Stimulated activated CD4-positive, alpha-beta T cell treated with anti-CD3 and anti-CD28 coated beads, Interleukin-15, amount 100 ng/mL, for 24 hours (primary cell): ENCODE measurements at regions not wholly inside any gene's neighbourhood (a gene's known extent, or its start where the extent isn't known, plus 50 kb on each side); places are given as distances from the start of the nearest gene placed in this dataset.

Source experiments
- DNase-seq: peaks from one replicate; pipeline ENCODE4 v3.0.0-alpha.2; 2020

DNA sequence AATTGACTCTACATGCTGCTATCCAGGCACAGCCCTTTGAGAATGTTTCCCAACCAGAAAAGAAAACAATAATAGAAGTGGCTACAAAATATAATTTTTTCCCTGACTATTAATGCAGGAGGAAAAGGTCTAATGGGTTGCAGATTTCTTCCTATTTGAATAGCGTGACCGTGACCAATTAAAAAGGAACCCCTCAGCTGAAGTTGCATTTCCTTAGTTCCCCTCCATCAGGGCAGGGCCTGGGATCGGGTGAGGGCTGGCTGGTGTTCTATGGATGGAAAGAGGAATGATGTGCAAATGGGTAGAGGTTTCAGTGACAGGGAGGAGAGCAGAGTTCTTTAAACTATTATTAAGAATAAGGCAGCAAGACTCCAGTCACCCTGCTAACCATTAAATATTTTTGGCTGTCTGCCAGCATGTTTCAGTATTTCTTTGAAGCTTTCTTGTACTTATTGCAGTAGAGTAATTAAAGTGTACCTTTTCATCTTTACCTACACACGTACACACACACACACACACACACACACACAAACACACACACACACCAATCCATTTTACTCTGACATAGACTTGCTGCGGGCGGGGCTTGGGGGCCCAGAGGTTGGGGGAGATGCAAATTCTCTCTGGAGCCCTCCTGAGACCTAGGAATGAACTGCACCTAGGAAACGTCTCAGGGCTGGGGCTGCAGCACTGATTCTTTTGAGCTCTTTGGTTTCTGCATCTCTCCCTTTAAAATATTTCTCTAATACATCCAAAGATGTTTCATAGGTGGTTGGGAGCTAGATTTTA is 154.8 kb upstream of the SLC35B3 start:
- DNase-seq, result no peak

DNA sequence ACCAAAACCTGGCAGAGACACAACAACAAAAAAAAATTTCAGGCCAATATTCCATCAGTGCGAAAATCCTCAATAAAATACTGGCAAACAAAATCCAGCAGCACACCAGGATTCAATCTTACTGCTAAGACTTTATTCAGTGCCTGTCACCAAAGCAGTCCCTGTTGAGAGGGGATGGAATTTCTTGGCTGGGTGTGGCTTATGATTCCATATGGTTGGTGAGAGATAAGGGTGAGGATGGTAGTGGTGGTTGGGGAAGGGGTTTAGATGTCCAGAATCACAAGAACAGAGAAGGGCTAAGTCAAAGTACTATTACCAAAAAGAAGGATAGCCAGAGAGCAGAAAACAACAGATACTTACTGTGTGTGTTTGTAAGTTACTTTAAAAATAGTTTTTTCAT is 152.8 kb upstream of the SLC35B3 start:
- DNase-seq, result no peak

DNA sequence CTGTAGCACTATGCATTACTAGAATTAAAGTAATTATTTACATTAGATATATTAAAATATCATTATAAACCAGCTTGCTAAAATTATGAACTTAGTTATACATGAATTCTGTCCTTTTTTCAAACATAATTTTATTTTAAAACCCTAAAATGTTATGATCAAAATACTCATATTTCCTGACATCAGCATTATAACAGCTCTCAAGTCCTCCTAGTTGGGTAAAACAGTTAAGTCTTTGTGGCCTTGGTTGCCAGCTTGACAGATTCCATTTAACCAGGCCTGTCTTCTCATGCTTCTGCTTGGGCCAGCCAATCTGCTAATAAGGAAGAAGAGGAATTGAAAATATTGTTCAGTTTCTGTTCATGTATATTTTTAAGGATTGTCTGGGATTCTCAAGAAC is 147.9 kb upstream of the SLC35B3 start:
- no peak for DNase-seq

DNA sequence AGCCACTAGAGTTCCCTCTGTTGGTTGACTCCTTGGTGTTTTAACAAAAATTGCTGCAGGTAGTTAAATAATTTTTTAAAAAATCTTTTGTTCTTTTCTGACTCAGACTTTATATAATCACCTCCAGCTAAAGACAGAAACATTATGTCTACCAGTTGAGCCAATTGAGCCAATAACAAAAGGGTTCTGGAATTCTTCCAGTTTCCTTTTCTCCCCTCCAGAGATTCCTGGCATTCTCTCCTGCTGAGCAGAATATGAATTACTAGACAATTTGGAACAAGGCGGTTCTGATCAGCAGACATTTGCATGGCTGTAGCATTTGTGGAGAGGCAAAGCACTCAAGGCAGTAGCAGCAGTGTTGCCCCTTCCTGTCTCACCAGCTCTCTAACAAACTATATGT is 144.0 kb upstream of the SLC35B3 start:
- DNase-seq, result no peak

DNA sequence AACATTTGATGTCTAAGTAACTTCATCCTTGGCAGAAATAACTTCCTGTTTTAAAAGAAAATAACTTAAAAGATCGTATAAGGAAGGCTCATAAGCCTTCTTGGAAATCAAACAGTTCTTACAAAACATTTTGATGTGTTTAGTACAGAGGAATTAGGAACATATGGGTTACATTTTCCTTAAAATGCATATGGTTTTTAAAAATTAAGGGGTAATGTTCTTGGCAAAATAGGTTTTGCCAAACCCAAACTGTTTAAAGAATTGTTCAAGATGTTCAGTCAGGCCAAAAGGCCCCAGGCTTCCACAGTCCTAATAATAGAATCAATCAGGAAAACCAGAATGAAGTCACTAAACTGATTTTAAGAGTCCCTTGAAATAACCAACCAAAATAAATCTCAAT is 142.7 kb upstream of the SLC35B3 start:
- DNase-seq, result no peak

DNA sequence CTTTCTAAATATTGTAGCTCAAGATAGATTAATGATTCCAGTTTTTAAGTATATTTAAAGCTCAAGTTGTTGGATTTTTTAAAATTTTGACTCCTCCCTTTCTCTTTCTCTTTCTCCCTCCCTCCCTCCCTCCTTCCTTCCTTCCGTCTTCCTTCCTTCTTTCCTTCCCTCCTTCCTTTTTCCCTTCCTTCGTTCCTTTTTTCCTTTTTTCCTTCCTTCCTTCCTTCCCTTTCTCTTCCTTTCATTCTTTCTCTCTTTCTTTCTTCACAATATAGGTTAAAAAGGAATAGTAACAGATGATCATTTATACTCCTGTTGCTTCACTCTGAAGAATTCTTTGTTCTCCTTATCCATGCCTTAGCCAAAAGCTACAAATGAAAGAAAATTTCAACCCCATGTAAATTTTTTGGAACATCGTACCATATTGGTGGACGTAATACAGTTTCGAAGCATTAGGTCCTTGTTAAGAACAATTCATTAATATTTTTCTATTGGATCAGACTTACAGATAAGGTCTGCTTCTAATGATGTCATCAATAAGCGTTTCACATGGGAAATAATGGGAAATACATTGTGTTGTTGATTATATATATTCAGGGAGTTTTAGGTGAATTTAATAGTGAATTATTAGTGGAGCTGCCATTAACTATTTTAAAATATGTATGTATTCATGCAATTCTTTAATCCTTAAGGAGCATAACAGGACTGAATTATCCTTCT is 139.6 kb upstream of the SLC35B3 start:
- DNase-seq, result no peak

DNA sequence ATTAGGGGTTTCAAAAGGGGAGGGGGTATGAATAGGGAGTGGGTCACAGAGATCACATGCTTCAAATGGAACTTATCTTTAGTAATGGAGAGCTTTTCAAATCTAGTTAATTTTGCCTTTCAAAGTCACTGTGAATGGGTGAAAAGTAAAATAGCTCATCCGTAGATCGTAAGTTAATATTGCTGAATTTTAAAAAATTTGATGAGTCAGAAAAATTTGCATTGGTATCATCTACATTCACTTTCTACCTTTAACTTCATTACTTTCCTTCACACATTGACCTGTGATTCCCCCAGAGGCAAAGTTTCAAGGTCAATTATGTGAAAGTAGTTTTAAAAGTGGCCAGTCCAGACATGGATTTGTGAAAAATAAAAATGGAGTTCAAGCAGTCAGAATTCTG is 139.0 kb upstream of the SLC35B3 start:
- DNase-seq, result no peak

DNA sequence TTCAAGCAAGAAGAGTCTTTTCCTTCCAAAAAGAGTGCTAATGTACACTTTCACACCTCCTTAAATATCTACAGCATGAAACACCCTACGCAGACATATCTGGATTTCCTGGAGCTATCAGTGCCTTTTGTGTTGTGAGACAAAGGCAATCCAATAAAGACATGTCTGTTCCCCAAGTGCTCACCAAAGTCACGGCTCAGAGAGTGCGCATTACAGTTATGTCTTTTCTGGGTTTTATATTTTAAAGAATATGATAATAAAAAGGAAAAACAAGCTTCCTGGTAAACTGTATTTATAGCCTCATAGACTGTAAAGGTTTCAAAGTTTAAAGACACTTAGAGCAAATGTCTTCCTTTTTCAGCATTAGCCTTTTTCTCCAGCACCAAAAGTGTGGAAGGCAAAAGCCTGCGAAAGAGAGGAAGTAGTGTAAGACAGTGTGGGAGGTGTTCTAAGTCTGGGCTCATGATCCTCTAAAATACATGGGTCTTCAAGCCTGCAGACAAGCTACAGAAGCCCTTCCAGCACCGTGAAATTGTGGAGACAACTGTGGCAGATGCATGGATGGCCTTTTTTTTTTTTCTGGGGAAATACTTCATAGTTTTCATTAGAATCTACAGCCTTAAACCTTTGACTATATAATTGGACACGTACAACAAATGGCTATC is 135.0 kb upstream of the SLC35B3 start:
- DNase-seq, result no peak

DNA sequence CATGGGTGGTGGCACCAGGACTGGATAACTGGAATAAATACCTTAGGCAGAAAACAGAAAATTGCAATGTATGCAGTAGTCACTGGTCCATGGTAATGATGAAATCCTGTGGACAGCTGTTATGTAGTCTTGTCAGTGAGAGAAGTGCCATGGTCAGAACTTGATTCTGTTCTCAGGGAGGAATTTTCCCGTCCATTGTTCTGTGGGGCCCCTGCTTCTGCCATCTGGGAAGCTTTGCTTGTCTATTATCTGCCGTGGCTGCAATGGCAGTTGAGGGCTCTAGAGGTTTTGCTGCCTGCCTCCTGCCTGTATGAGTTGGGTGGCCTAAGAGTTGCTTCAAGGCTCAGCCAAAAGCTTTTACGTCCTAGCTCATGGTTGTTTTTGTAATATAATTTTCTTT is 126.8 kb upstream of the SLC35B3 start:
- no peak for DNase-seq

DNA sequence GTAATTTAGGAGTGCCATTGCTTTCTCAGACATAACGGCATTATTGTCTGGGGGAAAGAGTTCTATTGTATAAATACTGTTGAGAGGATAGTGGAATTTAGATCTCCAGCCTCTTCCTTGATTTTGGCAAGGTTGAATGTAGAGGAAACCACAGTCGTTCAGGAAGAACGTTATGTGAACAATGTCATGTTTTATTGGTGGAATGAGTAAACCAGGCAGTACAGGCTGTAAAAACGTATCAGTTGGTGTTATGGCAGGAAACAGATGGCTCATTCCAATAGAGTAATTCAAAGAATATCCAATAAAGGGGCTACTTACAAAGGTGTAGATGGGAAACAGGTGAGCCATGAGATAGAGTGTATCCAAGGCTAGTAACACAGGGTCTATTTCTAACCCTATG is 123.6 kb upstream of the SLC35B3 start:
- DNase-seq, result no peak

DNA sequence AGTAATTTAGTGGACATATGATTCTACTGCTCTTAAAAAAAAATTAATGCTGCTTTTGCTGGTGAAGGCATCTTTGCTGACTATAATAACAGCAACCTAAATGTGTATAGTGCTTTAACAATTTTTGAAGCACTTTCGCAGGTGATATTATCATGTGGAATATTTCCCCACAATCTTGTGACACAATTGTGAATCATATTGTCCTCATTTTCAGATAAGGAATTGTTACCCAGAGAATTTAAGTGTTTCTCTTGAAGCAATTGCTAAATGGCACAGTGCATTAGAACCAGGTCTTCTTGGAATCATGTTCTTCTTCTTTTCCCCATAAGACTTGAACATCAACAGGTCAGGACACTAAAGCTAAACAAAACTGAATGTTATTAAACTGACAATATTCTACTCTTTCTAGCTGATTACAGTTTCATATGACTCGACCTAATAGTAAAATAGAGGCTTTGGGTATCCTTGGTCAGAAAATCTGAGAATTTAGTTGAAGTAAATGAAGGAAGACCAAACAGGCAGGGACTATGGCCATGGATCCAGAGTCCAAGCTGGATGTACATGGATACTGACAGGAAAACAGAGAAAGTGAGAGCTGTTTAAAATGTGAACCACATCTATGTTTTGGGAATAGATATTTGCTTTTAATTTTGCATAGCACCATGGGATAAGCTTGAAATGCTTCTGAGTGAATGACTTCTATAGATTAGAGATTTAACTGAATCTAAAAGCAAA is 121.8 kb upstream of the SLC35B3 start:
- no peak for DNase-seq

DNA sequence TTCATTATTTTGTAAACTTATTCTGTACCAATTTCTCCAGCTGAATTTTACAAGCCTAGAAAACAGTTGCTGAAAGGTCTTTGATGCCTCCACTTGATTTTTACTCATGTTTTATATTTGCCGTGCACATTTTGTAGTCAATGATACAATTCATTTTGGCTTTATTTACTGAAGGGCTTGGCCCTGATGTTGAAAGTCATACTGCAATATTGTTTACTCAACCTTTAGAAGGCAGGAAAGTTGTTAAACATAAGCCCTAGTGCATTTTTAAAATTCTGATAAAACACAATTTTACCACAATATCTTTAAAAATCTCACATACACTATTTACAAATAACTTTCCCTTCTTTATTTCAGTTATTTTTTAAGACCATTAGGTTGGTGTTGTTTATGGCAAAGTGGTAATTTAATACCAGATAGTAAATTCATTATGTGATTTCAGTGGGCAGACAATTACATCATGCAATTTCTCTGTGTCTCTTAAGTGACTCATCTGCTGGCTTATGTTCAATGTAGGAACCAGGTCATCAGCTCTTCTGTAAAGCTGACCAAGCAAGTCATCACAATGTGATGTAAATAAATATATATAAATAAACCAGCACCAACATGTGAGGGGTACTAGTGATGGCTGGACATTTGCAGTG is 121.1 kb upstream of the SLC35B3 start:
- DNase-seq, result no peak

DNA sequence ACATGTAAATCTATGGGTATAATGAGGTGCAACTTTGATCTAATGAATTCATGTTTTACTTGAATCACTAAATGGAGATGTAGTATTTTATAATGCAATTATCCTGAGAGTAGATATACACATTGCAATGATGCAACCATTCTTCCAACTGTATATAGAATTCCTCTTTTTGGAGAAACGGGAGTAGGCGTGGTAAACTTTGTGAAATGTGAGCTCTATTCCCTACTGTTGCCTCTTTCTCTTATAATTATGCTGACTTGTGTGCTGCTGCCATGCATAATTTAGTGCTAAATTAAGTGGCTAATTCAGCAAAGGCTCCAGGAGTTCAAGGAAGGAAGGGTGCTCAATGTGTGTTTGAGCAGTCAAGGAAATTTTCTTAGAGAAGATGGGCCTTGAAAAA is 116.6 kb upstream of the SLC35B3 start:
- no peak for DNase-seq

DNA sequence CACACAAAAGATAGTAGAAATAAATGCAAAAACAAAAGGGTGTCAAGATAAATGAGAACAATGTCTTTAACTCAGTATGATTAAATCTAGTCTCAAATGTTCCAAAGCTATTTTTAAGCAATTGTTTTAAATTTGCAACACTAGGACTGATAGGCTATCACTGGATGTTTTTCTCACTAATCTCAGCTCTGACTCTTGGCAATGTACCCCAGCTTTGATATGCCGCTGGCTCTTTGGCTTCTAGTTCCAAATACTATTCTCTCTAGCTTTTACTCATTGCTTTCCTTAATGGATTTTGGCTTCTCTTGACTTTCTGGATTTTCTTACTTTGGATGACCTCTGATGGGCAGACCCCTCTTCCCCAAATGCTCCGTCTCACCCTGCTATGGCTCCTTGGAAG is 116.0 kb upstream of the SLC35B3 start:
- no peak for DNase-seq

DNA sequence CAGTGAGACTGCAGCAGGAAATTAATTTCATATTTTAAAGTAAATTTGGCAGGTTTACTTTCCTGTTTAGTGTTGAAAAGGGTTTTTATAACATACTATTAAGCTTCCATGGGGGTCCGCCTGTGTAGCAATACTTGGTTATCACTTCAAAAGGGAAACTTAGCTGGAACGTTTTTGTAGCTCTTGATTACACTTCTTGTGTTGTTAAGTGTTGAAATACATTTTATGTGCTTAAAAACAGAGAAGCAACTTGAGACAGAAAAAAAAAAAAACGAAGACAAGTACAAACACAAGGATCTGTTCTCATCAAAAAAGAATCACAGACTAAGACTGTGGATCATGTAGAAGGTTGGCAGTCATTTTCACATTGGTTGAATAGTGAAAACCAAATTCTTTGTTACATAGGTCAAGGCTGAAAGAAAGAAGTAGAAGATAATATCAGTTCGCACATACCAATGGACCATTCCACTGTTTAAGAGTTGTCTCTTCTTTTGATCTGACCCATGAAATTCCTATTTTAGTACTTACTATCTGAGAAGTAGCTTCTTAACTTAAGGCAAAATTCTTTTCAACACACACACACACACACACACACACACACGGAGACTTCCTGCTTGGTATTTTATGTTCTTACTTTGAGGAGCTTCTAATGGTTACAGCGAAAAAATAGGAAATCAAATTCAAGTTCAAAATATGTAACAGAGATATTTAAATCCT is 113.9 kb upstream of the SLC35B3 start:
- no peak for DNase-seq

DNA sequence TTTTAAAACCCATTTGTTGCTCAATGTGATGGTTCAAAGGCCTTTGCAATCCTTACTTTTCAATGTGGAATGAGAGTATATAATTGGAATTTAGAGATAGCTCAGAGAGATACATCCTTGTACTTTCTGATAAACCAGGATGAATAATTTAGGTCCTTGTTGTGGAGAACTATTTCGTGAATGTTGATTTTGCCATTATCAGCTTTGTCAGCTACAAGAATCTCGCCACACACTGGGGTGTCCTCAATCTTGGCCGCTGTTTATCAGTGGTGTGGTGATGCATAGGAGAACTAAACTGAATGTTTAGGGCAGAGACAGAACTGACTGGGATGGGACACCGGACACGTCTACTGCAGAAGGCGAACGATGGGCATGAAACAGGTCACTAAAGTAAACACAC is 111.2 kb upstream of the SLC35B3 start:
- no peak for DNase-seq

DNA sequence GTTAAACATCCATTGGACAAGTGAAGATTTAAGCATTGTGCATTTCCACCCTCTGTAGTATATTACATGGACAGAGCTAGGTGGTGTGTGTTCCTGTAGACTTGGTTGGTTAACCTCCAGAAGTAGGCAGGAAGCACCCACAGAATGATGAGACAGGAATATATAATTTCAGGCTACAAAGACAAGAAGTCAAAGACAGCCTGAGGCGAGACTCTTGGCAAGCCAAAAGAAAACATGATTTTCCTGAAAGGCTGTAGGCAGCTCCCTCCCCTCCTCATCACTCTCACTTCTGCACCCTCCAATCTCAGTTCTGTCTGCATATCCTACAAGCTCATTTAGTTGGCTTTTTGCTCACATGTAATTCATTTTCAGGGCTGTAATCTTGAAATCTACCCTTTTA is 110.0 kb upstream of the SLC35B3 start:
- no peak for DNase-seq

DNA sequence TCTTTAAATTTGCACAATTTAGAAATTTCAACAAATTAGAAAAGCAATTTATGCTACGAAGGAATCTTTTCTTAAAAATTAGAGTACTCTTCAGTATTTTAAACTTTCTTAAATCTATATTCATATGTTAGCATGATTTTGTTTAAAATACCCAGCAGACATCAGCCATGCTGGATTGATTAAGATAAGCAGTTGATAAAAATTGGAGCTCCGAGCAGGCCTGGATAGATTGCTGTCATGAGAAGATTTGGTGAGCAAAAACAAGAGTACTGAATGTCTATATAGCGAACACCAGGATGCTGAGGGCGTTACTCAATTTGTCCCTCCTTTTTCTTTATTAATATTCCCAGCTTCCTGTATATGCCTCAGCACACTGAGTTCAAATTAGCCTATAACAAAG is 108.4 kb upstream of the SLC35B3 start:
- DNase-seq, result no peak

DNA sequence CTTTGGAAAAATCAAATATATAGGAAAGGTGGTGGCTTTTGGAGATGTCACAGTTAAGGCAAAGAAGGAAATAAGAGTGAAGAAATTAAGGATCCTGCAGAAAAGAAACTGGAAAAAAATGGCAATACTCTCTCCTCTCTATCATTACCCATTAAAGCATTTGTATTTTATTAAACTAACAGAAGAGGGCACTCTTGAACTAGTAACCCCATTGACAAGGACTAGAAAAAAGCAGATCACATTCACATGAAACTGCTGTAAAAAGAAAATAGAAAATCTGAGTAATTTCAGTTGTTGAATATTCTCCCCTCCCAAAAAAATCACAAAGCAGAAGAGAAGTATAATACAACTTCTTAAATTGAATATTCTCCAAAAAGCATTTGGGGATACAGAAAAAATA is 104.1 kb upstream of the SLC35B3 start:
- no peak for DNase-seq

DNA sequence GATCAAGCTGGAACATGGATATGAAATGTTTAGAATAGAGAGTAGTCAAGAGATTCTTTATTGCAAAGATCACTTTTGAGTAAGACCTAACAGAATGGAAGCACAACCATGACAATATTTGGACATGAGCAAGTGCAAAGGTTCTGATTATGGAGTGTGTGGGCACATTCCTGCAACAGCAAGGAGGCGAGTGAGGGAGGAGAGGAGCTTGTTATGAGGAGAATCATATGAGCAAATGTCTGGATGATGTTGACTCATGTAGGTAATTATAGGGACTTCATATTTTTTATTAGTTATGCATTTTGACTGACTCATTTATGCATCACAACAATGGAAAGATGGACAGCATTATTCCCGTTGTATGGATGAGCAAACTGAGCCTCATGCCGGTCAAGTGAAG is 100.8 kb upstream of the SLC35B3 start:
- DNase-seq, result no peak

DNA sequence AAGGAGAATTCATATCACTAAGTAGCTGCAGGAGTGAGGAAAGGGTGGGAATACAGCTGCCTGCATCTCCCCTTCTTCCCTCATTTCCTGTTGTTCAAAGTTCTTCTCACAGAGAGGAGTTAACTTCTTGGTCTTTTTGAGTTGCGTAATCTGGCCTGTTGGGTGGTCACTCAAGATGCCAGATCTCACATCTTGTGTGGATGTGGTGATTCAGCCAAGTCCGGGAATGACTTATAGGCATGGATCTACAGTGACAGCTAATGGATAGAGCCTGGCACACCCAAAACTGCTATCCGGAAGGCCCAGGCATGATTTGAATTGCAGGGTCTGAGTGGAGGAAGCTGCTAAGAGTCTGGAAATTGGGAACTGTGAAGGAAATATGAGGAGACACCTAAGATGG is 100.2 kb upstream of the SLC35B3 start:
- DNase-seq, result no peak

DNA sequence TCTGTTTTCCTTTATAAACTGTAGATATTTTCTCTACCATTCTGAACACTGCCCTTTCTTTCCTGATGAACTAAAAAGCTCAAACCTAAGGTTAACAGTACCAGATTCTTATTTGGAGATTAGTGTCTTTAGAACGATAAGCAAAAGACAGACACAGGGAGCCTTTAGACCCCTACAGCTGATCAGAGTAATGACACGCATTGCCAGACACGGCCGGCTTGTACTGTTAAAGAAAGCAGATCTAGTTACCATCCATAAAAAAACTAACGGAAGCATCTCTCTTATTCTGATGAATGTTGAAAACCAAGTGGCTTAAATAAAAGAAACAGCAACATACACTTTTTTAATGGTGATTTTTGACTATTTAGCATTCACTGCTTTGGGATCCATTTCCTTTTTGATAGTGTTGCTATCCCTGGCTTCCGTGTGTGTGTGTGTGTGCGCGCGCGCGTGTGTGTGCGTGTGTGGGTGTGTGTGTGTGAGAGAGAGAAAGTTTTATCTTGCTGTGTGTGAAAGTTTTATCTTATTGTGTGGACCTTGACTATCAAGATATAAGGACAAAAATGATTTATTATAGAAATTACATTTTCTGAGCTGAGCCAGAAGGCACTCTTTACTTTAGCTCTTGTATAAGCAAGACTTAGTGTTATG is 95.6 kb upstream of the SLC35B3 start:
- no peak for DNase-seq
